Stimulated activated CD8-positive, alpha-beta memory T cell treated with anti-CD3 and anti-CD28 coated beads, Interleukin-15, amount 100 ng/mL, for 24 hours (primary cell): ENCODE measurements at regions not wholly inside any gene's neighbourhood (a gene's known extent, or its start where the extent isn't known, plus 50 kb on each side); places are given as distances from the start of the nearest gene placed in this dataset.

Experiments used
- DNase-seq: peaks from one replicate; pipeline ENCODE4 v3.0.0-alpha.2; 2020; ENCODE audit warnings: low read depth

- DNase-seq = no peak
These were observed 426.0 kb upstream of the RARB start for GRCh38 chr3:25002052-25002451.

- no peak for DNase-seq
These were observed 419.9 kb upstream of the RARB start for GRCh38 chr3:25007974-25008658.

- DNase-seq = no peak
These were observed 418.4 kb upstream of the RARB start for GRCh38 chr3:25009665-25010064.

- DNase-seq = no peak
These were observed 412.5 kb upstream of the RARB start for GRCh38 chr3:25015599-25015998.

- DNase-seq = no peak
These were observed 409.2 kb upstream of the RARB start for GRCh38 chr3:25018909-25019308.

- DNase-seq = no peak
These were observed 408.6 kb upstream of the RARB start for GRCh38 chr3:25019506-25019905.

- no peak for DNase-seq
These were observed 406.2 kb upstream of the RARB start for GRCh38 chr3:25021816-25022215.

- DNase-seq = no peak
These were observed 404.2 kb upstream of the RARB start for GRCh38 chr3:25023876-25024275.

- DNase-seq = no peak
These were observed 402.8 kb upstream of the RARB start for GRCh38 chr3:25025236-25025635.

- no peak for DNase-seq
These were observed 400.4 kb upstream of the RARB start for GRCh38 chr3:25027650-25028049.

GRCh38 chr3:25029820-25030219 is 398.2 kb upstream of the RARB start:
- no peak for DNase-seq

GRCh38 chr3:25032344-25032743 is 395.7 kb upstream of the RARB start:
- no peak for DNase-seq

- DNase-seq = no peak
These were observed 394.5 kb upstream of the RARB start for GRCh38 chr3:25033407-25034029.

- no peak for DNase-seq
These were observed 392.5 kb upstream of the RARB start for GRCh38 chr3:25035526-25035925.

GRCh38 chr3:25036633-25037032 is 391.4 kb upstream of the RARB start:
- no peak for DNase-seq

GRCh38 chr3:25037049-25037547 is 391.0 kb upstream of the RARB start:
- DNase-seq = no peak

GRCh38 chr3:25038271-25038670 is 389.8 kb upstream of the RARB start:
- no peak for DNase-seq

- no peak for DNase-seq
These were observed 389.1 kb upstream of the RARB start for GRCh38 chr3:25038922-25039321.

GRCh38 chr3:25040748-25041147 is 387.3 kb upstream of the RARB start:
- no peak for DNase-seq

- DNase-seq = no peak
These were observed 386.0 kb upstream of the RARB start for GRCh38 chr3:25041871-25042584.

GRCh38 chr3:25043177-25043576 is 384.9 kb upstream of the RARB start:
- DNase-seq = no peak

GRCh38 chr3:25043749-25044148 is 384.3 kb upstream of the RARB start:
- DNase-seq = no peak
